ENCODE measurements at regions not wholly inside any gene's neighbourhood (a gene's known extent, or its start where the extent isn't known, plus 50 kb on each side); places are given as distances from the start of the nearest gene placed in this dataset.
"Not testable (repeated sequence)": the region's sequence is repeated elsewhere in the genome, so short reads cannot be mapped to it uniquely, and the experiment has no call there.

- Mint-ChIP-seq H3K4me3 (no peak overlapping the region), H3K9me3 (no peaks in the 10 kb centered on the region), H3K4me1 (no peaks in the 10 kb centered on the region), H3K27me3 (no peaks in the 10 kb centered on the region), H3K36me3 (ENCODE audit: low read depth) (no peaks in the 10 kb centered on the region), H3K27ac (no peak overlapping the region)
- ATAC-seq (replicated peaks): no peak
These were observed 134.9 kb downstream of the TFCP2L1 start for GRCh38 chr2:121150126-121150525.

- no peaks in the 10 kb centered on the region for H3K36me3 Mint-ChIP-seq (ENCODE audit: low read depth)
- H3K4me3 Mint-ChIP-seq: no peak overlapping the region
- no peak for ATAC-seq (replicated peaks)
- no peaks in the 10 kb centered on the region for H3K27me3 Mint-ChIP-seq
- H3K9me3 Mint-ChIP-seq: no peaks in the 10 kb centered on the region
- H3K4me1 Mint-ChIP-seq: no peaks in the 10 kb centered on the region
- no peak overlapping the region for H3K27ac Mint-ChIP-seq
These were observed 134.3 kb downstream of the TFCP2L1 start for GRCh38 chr2:121150713-121151112.

GRCh38 chr2:121151311-121152109 lies 133.5 kb downstream of the TFCP2L1 start:
- no peak overlapping the region for H3K27ac Mint-ChIP-seq
- H3K27me3 Mint-ChIP-seq: no peaks in the 10 kb centered on the region
- ATAC-seq (replicated peaks): no peak
- H3K4me3 Mint-ChIP-seq: no peak overlapping the region
- H3K4me1 Mint-ChIP-seq: no peaks in the 10 kb centered on the region
- H3K9me3 Mint-ChIP-seq: no peaks in the 10 kb centered on the region
- H3K36me3 Mint-ChIP-seq (ENCODE audit: low read depth): no peaks in the 10 kb centered on the region

GRCh38 chr2:121152861-121153260 lies 132.1 kb downstream of the TFCP2L1 start:
- Mint-ChIP-seq H3K27ac (no peak overlapping the region), H3K36me3 (ENCODE audit: low read depth) (no peaks in the 10 kb centered on the region), H3K9me3 (no peaks in the 10 kb centered on the region), H3K4me1 (no peaks in the 10 kb centered on the region), H3K27me3 (no peaks in the 10 kb centered on the region), H3K4me3 (no peak overlapping the region)
- ATAC-seq (replicated peaks): no peak

- Mint-ChIP-seq H3K36me3 (ENCODE audit: low read depth) (no peaks in the 10 kb centered on the region), H3K4me1 (no peaks in the 10 kb centered on the region), H3K27ac (no peak overlapping the region), H3K4me3 (no peak overlapping the region), H3K9me3 (no peaks in the 10 kb centered on the region), H3K27me3 (no peaks in the 10 kb centered on the region)
- ATAC-seq (replicated peaks): no peak
These were observed 131.5 kb downstream of the TFCP2L1 start for GRCh38 chr2:121153516-121153915.

GRCh38 chr2:121155502-121156056 lies 129.4 kb downstream of the TFCP2L1 start:
- H3K27ac Mint-ChIP-seq: no peak overlapping the region

GRCh38 chr2:121157481-121157880 lies 127.5 kb downstream of the TFCP2L1 start:
- H3K4me3 Mint-ChIP-seq; ATAC-seq (replicated peaks); H3K36me3 Mint-ChIP-seq (ENCODE audit: low read depth); H3K4me1 Mint-ChIP-seq; H3K9me3 Mint-ChIP-seq; H3K27ac Mint-ChIP-seq; H3K27me3 Mint-ChIP-seq: not testable (repeated sequence)

More at GRCh38 chr2:121155502-121156056, 129.4 kb downstream of the TFCP2L1 start:
- Mint-ChIP-seq H3K4me1 (no peaks in the 10 kb centered on the region), H3K27me3 (no peaks in the 10 kb centered on the region), H3K36me3 (ENCODE audit: low read depth) (no peaks in the 10 kb centered on the region), H3K9me3 (no peaks in the 10 kb centered on the region), H3K4me3 (no peak overlapping the region)
- ATAC-seq (replicated peaks): no peak

GRCh38 chr2:121159291-121160071 lies 125.5 kb downstream of the TFCP2L1 start:
- ATAC-seq (replicated peaks): no peak
- no peaks in the 10 kb centered on the region for H3K4me1 Mint-ChIP-seq
- H3K4me3 Mint-ChIP-seq: no peak overlapping the region
- H3K9me3 Mint-ChIP-seq: no peaks in the 10 kb centered on the region
- H3K36me3 Mint-ChIP-seq (ENCODE audit: low read depth): no peaks in the 10 kb centered on the region
- no peak overlapping the region for H3K27ac Mint-ChIP-seq
- H3K27me3 Mint-ChIP-seq: no peaks in the 10 kb centered on the region

- ATAC-seq (replicated peaks): no peak
- Mint-ChIP-seq H3K36me3 (ENCODE audit: low read depth) (no peaks in the 10 kb centered on the region), H3K27me3 (no peaks in the 10 kb centered on the region), H3K4me3 (no peak overlapping the region), H3K9me3 (no peaks in the 10 kb centered on the region), H3K4me1 (no peaks in the 10 kb centered on the region), H3K27ac (no peak overlapping the region)
These were observed 124.6 kb downstream of the TFCP2L1 start for GRCh38 chr2:121160366-121160765.

GRCh38 chr2:121161272-121161671 lies 123.7 kb downstream of the TFCP2L1 start:
- no peaks in the 10 kb centered on the region for H3K27me3 Mint-ChIP-seq
- ATAC-seq (replicated peaks): no peak
- H3K4me1 Mint-ChIP-seq: no peaks in the 10 kb centered on the region
- no peak overlapping the region for H3K27ac Mint-ChIP-seq
- no peak overlapping the region for H3K4me3 Mint-ChIP-seq
- no peaks in the 10 kb centered on the region for H3K36me3 Mint-ChIP-seq (ENCODE audit: low read depth)
- H3K9me3 Mint-ChIP-seq: no peaks in the 10 kb centered on the region

GRCh38 chr2:121162893-121163292 lies 122.1 kb downstream of the TFCP2L1 start:
- H3K4me1 Mint-ChIP-seq: no peaks in the 10 kb centered on the region
- no peak overlapping the region for H3K27ac Mint-ChIP-seq
- ATAC-seq (replicated peaks): no peak
- peaks cover 4% of the 10 kb centered on the region for H3K27me3 Mint-ChIP-seq
- H3K9me3 Mint-ChIP-seq: no peaks in the 10 kb centered on the region
- H3K4me3 Mint-ChIP-seq: no peak overlapping the region
- no peaks in the 10 kb centered on the region for H3K36me3 Mint-ChIP-seq (ENCODE audit: low read depth)

GRCh38 chr2:121164042-121164441 lies 121.0 kb downstream of the TFCP2L1 start:
- H3K36me3 Mint-ChIP-seq (ENCODE audit: low read depth): no peaks in the 10 kb centered on the region
- no peaks in the 10 kb centered on the region for H3K4me1 Mint-ChIP-seq
- no peaks in the 10 kb centered on the region for H3K9me3 Mint-ChIP-seq
- H3K4me3 Mint-ChIP-seq: no peak overlapping the region
- H3K27ac Mint-ChIP-seq: no peak overlapping the region
- H3K27me3 Mint-ChIP-seq: peaks cover 4% of the 10 kb centered on the region
- no peak for ATAC-seq (replicated peaks)

- no peak overlapping the region for H3K27ac Mint-ChIP-seq
- H3K36me3 Mint-ChIP-seq (ENCODE audit: low read depth): no peaks in the 10 kb centered on the region
These were observed 119.9 kb downstream of the TFCP2L1 start for GRCh38 chr2:121165038-121165542.

More at GRCh38 chr2:121165038-121165542, 119.9 kb downstream of the TFCP2L1 start:
- H3K4me3 Mint-ChIP-seq: no peak overlapping the region
- H3K27me3 Mint-ChIP-seq: peaks cover 7% of the 10 kb centered on the region
- no peaks in the 10 kb centered on the region for H3K4me1 Mint-ChIP-seq
- no peak for ATAC-seq (replicated peaks)
- no peaks in the 10 kb centered on the region for H3K9me3 Mint-ChIP-seq

Measured in activated T-helper 17 cell treated with anti-CD3 and anti-CD28 coated beads, Interleukin-2, amount 50 U/mL, for 72 hours (primary cell).